ENCODE measurements at regions not wholly inside any gene's neighbourhood (a gene's known extent, or its start where the extent isn't known, plus 50 kb on each side); places are given as distances from the start of the nearest gene placed in this dataset.

DNA sequence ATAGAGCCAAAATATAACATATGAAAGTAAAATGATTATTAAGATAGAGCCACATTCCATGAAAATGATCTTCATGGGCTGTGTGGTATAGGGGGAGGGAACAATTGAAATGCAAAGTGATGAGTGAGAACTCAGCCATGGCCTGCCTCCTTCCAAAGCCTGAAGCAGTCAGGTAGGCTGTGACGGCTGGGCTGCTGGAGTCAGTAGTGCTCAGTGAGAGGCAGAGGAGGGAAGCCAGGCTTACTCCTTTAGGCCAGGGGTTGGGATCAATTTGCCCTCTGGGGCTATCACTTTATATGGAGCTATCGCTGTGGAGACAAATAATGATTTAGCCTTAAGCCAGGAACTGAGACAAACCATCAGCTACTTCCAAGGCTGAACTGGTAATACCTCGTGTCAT, 654.9 kb downstream of the FGF9 start:
- TF ChIP-seq, protein P1, sequence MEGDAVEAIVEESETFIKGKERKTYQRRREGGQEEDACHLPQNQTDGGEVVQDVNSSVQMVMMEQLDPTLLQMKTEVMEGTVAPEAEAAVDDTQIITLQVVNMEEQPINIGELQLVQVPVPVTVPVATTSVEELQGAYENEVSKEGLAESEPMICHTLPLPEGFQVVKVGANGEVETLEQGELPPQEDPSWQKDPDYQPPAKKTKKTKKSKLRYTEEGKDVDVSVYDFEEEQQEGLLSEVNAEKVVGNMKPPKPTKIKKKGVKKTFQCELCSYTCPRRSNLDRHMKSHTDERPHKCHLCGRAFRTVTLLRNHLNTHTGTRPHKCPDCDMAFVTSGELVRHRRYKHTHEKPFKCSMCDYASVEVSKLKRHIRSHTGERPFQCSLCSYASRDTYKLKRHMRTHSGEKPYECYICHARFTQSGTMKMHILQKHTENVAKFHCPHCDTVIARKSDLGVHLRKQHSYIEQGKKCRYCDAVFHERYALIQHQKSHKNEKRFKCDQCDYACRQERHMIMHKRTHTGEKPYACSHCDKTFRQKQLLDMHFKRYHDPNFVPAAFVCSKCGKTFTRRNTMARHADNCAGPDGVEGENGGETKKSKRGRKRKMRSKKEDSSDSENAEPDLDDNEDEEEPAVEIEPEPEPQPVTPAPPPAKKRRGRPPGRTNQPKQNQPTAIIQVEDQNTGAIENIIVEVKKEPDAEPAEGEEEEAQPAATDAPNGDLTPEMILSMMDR (IDR thresholded peaks at IDR 0.05 in 2 of 3, conservative IDR thresholded peaks at IDR 0.05 in 1 of 3; ENCODE audit: borderline replicate concordance in 1 of 3, insufficient read depth in 1 of 3, low read depth in 2 of 3, low read length in 2 of 3) = no peak
- TF ChIP-seq SIN3A (IDR thresholded peaks at IDR 0.05; ENCODE audit: low read depth) = no peak
- no peak for TF ChIP-seq EZH2 (IDR thresholded peaks at IDR 0.05)
- TF ChIP-seq POLR2A (IDR thresholded peaks at IDR 0.05; ENCODE audit: borderline replicate concordance, extremely low read depth, insufficient read depth, insufficient read length) = no peak
- TF ChIP-seq JUND (IDR thresholded peaks at IDR 0.05) = no peak
- no peak for TF ChIP-seq YY1 (IDR thresholded peaks at IDR 0.05; ENCODE audit: extremely low read depth, insufficient replicate concordance, low read depth, low read length)
- TF ChIP-seq, protein P2, sequence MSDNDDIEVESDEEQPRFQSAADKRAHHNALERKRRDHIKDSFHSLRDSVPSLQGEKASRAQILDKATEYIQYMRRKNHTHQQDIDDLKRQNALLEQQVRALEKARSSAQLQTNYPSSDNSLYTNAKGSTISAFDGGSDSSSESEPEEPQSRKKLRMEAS (IDR thresholded peaks at IDR 0.05) = no peak
- TF ChIP-seq POLR2AphosphoS5 (IDR thresholded peaks at IDR 0.05; ENCODE audit: low read depth, low read length) = no peak
- no peak for TF ChIP-seq ZFX (IDR thresholded peaks at IDR 0.05)
- TF ChIP-seq EZH2phosphoT487 (IDR thresholded peaks at IDR 0.05; ENCODE audit: borderline replicate concordance) = no peak
- TF ChIP-seq, protein P3, sequence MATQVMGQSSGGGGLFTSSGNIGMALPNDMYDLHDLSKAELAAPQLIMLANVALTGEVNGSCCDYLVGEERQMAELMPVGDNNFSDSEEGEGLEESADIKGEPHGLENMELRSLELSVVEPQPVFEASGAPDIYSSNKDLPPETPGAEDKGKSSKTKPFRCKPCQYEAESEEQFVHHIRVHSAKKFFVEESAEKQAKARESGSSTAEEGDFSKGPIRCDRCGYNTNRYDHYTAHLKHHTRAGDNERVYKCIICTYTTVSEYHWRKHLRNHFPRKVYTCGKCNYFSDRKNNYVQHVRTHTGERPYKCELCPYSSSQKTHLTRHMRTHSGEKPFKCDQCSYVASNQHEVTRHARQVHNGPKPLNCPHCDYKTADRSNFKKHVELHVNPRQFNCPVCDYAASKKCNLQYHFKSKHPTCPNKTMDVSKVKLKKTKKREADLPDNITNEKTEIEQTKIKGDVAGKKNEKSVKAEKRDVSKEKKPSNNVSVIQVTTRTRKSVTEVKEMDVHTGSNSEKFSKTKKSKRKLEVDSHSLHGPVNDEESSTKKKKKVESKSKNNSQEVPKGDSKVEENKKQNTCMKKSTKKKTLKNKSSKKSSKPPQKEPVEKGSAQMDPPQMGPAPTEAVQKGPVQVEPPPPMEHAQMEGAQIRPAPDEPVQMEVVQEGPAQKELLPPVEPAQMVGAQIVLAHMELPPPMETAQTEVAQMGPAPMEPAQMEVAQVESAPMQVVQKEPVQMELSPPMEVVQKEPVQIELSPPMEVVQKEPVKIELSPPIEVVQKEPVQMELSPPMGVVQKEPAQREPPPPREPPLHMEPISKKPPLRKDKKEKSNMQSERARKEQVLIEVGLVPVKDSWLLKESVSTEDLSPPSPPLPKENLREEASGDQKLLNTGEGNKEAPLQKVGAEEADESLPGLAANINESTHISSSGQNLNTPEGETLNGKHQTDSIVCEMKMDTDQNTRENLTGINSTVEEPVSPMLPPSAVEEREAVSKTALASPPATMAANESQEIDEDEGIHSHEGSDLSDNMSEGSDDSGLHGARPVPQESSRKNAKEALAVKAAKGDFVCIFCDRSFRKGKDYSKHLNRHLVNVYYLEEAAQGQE (IDR thresholded peaks at IDR 0.05; ENCODE audit: low read depth) = no peak
- TF ChIP-seq, protein P4, sequence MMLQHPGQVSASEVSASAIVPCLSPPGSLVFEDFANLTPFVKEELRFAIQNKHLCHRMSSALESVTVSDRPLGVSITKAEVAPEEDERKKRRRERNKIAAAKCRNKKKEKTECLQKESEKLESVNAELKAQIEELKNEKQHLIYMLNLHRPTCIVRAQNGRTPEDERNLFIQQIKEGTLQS (IDR thresholded peaks at IDR 0.05) = no peak
- no peak for TF ChIP-seq RAD21 (IDR thresholded peaks at IDR 0.05; ENCODE audit: low read depth)

Measured in HCT116 (cell line).